ENCODE measurements at regions not wholly inside any gene's neighbourhood (a gene's known extent, or its start where the extent isn't known, plus 50 kb on each side); places are given as distances from the start of the nearest gene placed in this dataset.

DNA sequence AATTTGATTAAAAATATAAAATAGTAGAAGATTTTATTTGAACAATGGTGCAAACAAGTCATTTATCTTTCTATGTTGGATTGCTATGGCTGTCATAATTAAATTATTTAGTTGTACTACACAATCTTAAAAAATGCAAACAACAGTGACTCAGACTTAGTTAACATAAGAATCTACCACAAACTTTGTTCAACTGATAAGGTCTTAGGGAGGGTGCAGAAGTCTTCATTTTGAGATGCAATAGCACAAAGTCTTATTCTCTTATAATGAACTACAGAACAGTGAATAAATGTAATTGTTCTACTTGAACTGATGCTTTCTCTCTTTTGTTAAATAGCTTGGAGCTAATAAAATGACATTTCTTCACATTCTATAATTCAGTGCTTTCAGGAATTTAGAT lies 482.8 kb upstream of the NAALADL2 start:
- no peaks in the 10 kb centered on the region for H3K4me1 ChIP-seq (ENCODE audit: control insufficient read depth in 1 of 2, insufficient read depth in 1 of 2, low read depth in 1 of 2, low read length in 1 of 2)
- H3K4me3 ChIP-seq (ENCODE audit: low read depth in 1 of 2, low read length in 1 of 2), result no peak overlapping the region
- H3K36me3 ChIP-seq, result no peaks in the 10 kb centered on the region
- no peaks in the 10 kb centered on the region for H3K27me3 ChIP-seq
- H3K9me3 ChIP-seq, result no peaks in the 10 kb centered on the region
- no peak overlapping the region for H3K27ac ChIP-seq
- TF ChIP-seq, protein P1, sequence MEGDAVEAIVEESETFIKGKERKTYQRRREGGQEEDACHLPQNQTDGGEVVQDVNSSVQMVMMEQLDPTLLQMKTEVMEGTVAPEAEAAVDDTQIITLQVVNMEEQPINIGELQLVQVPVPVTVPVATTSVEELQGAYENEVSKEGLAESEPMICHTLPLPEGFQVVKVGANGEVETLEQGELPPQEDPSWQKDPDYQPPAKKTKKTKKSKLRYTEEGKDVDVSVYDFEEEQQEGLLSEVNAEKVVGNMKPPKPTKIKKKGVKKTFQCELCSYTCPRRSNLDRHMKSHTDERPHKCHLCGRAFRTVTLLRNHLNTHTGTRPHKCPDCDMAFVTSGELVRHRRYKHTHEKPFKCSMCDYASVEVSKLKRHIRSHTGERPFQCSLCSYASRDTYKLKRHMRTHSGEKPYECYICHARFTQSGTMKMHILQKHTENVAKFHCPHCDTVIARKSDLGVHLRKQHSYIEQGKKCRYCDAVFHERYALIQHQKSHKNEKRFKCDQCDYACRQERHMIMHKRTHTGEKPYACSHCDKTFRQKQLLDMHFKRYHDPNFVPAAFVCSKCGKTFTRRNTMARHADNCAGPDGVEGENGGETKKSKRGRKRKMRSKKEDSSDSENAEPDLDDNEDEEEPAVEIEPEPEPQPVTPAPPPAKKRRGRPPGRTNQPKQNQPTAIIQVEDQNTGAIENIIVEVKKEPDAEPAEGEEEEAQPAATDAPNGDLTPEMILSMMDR (IDR thresholded peaks at IDR 0.05), result no peak

DNA sequence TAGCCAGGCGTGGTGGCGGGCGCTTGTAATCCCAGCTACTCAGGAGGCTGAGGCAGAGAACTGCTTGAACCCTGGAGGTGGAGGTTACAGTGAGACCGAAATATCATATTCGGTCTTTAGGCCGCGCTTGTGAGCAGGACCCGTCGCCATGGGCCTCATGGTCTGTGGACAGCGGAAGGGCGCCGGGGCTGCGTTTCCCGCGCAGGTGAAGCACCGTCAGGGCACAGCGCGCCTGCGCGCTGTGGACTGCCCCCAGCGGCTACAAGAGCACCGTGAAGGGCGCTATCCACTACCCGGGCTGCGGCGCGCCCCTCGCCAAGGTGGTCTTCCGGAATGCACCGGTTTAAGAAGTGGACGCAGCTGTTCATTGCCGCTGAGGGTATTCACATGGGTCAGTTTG lies 482.0 kb upstream of the NAALADL2 start:
- H3K9me3 ChIP-seq, result no peaks in the 10 kb centered on the region
- H3K4me1 ChIP-seq (ENCODE audit: control insufficient read depth in 1 of 2, insufficient read depth in 1 of 2, low read depth in 1 of 2, low read length in 1 of 2), result no peaks in the 10 kb centered on the region
- H3K27ac ChIP-seq, result no peak overlapping the region
- no peaks in the 10 kb centered on the region for H3K27me3 ChIP-seq
- H3K4me3 ChIP-seq (ENCODE audit: low read depth in 1 of 2, low read length in 1 of 2), result no peak overlapping the region
- H3K36me3 ChIP-seq, result no peaks in the 10 kb centered on the region
- TF ChIP-seq, protein P1 (IDR thresholded peaks at IDR 0.05), result no peak

DNA sequence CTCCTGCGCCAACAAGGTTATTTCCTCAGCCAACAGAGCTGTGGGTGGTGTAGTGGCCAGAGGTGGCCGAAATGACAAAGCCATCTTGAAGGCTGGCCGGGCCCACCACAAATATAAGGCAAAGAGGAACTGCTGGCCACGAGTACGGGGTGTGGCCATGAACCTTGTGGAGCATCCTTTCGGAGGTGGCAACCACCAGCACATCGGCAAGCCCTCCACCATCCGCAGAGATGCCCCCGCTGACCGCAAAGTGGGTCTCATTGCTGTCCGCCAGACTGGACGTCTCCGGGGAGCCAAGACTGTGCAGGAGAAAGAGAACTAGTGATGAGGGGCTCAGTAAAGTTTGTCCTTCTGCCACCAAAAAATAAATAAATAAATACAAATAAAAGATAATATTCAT lies 481.4 kb upstream of the NAALADL2 start:
- no peak overlapping the region for H3K27ac ChIP-seq

DNA sequence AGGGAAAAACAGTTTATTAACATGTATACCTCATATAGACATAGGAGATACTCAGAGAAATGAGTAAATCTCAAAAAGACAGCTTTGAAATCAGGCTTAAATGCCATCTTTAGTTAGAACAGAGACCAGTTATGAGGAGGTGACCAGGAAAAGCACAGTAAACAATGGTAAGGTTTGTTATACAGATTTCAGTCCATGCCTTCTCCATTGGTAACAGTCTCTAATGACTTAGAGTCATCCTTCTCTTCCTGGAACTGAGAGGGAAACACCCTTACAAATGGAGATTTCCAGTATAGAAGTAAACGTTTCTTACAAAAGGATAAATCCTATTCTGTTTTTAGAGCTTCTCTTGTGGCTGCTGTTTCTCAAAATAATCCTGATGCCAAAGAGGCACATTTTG lies 476.3 kb upstream of the NAALADL2 start:
- H3K27me3 ChIP-seq, result no peaks in the 10 kb centered on the region
- TF ChIP-seq, protein P1 (IDR thresholded peaks at IDR 0.05), result no peak
- no peak overlapping the region for H3K27ac ChIP-seq
- H3K4me1 ChIP-seq (ENCODE audit: control insufficient read depth in 1 of 2, insufficient read depth in 1 of 2, low read depth in 1 of 2, low read length in 1 of 2), result no peaks in the 10 kb centered on the region
- no peaks in the 10 kb centered on the region for H3K9me3 ChIP-seq
- no peaks in the 10 kb centered on the region for H3K36me3 ChIP-seq
- H3K4me3 ChIP-seq (ENCODE audit: low read depth in 1 of 2, low read length in 1 of 2), result no peak overlapping the region

More for the DNA sequence above, 481.4 kb upstream of the NAALADL2 start:
- Histone ChIP-seq H3K4me3 (ENCODE audit: low read depth in 1 of 2, low read length in 1 of 2) (no peak overlapping the region), H3K36me3 (no peaks in the 10 kb centered on the region), H3K4me1 (ENCODE audit: control insufficient read depth in 1 of 2, insufficient read depth in 1 of 2, low read depth in 1 of 2, low read length in 1 of 2) (no peaks in the 10 kb centered on the region), H3K9me3 (no peaks in the 10 kb centered on the region), H3K27me3 (no peaks in the 10 kb centered on the region)
- TF ChIP-seq, protein P1 (IDR thresholded peaks at IDR 0.05), result no peak

DNA sequence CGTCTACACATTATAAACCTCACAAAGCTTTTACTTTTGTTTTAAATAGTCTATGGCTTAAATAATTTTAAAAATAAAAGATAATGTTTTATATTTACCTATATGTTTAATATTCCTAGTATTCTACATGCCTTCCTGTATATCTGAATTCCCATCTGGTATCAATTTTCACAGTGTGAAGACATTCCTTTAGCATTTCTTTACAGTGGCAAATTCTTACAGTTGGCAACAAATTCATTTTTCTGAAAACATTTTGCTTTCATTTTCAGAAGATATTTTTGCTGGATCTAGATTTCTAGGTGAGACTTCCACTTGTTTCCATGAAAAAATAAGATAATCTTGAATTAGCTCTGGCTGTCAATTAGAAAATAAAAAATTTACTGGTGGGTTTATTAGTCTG lies 471.4 kb upstream of the NAALADL2 start:
- H3K9me3 ChIP-seq, result no peaks in the 10 kb centered on the region
- H3K4me3 ChIP-seq (ENCODE audit: low read depth in 1 of 2, low read length in 1 of 2), result no peak overlapping the region
- H3K27me3 ChIP-seq, result no peaks in the 10 kb centered on the region
- no peaks in the 10 kb centered on the region for H3K36me3 ChIP-seq
- no peaks in the 10 kb centered on the region for H3K4me1 ChIP-seq (ENCODE audit: control insufficient read depth in 1 of 2, insufficient read depth in 1 of 2, low read depth in 1 of 2, low read length in 1 of 2)
- no peak overlapping the region for H3K27ac ChIP-seq
- TF ChIP-seq, protein P1 (IDR thresholded peaks at IDR 0.05), result no peak

DNA sequence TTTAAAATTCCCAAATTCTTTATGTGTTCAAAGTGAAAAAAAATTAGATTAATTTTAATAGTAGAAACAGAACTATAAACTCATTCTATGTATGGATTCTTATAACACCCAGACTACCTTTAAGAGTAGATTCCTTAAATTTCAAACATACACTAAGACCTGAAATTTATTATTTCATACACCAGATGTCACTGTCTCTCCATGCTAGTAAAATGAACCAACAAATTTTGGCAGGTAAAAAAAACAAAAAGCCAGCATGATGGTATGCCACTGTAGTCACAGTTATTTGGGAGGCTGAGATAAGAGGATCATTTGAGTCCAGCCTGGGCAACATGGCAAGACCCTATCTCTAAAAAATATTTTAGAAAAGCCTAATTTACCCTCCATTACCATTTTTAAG lies 461.3 kb upstream of the NAALADL2 start:
- no peak overlapping the region for H3K4me3 ChIP-seq (ENCODE audit: low read depth in 1 of 2, low read length in 1 of 2)
- no peaks in the 10 kb centered on the region for H3K27me3 ChIP-seq
- H3K4me1 ChIP-seq (ENCODE audit: control insufficient read depth in 1 of 2, insufficient read depth in 1 of 2, low read depth in 1 of 2, low read length in 1 of 2), result no peaks in the 10 kb centered on the region
- H3K27ac ChIP-seq, result no peak overlapping the region
- TF ChIP-seq, protein P1 (IDR thresholded peaks at IDR 0.05), result no peak
- H3K36me3 ChIP-seq, result no peaks in the 10 kb centered on the region
- H3K9me3 ChIP-seq, result no peaks in the 10 kb centered on the region

Measured in neutrophil (primary cell).